ENCODE measurements at regions not wholly inside any gene's neighbourhood (a gene's known extent, or its start where the extent isn't known, plus 50 kb on each side); places are given as distances from the start of the nearest gene placed in this dataset.

DNA sequence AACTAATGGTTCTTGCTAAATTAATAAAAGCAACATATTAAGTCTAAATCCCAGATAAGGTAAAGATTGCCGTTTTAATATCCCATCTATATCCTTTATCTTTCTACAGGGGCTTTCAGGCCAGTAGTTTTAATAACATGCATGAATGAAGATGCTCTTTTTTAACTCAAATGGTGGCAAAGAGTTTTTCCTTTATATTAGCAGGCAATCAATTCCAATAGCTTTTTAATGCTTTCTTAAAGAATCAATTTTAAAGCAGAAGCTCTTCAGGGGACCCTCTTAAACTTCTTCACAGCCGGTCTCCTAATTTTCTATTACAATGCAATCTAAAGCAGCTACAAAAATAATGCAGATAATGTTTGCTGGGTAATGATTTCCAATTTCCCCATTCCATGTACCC lies 107.8 kb upstream of the HS3ST5 start:
- no peaks in the 10 kb centered on the region for H3K27me3 ChIP-seq (ENCODE audit: control insufficient read depth in 2 of 2, insufficient read depth in 2 of 2, low read length in 2 of 2)
- FAIRE-seq, result no peak
- no peak overlapping the region for H3K27ac ChIP-seq (ENCODE audit: insufficient read depth, low read depth, low read length)
- BruUV-seq (replicated peaks), result no TSS peak
- ChIA-PET POLR2A (no interaction called here), CTCF (no interaction called here)
- dilution Hi-C loops (cut with MboI; ENCODE audit: extremely low pct_ligation_motif_present, low sequenced_read_pairs) (no loop called here), intact Hi-C loops (cut with micrococcal nuclease) (no loop called here)
- H3K4me3 ChIP-seq (replicated peaks in 1 of 3; ENCODE audit: insufficient read depth in 1 of 3, low read depth in 1 of 3, low read length in 3 of 3), result no peak overlapping the region
- no peaks in the 10 kb centered on the region for H4K20me1 ChIP-seq (replicated peaks; ENCODE audit: control insufficient read depth, extremely low read depth, insufficient read depth, low read length)
- no peak for DNase-seq (ENCODE audit: low read depth, low spot score)
- H3K4me1 ChIP-seq (ENCODE audit: control insufficient read depth, extremely low read depth, insufficient read depth, low read length), result no peaks in the 10 kb centered on the region
- no peaks in the 10 kb centered on the region for H3K36me3 ChIP-seq (ENCODE audit: control insufficient read depth in 2 of 2, extremely low read depth in 1 of 2, insufficient read depth in 2 of 2, low read length in 2 of 2)
- TF ChIP-seq GATA2 (IDR thresholded peaks at IDR 0.05; ENCODE audit: insufficient read depth, insufficient read length, low read depth, low read length) (no peak), POLR2AphosphoS5 (IDR thresholded peaks at IDR 0.05; ENCODE audit: insufficient read depth, low read depth, low read length) (no peak)
- H3K9me1 ChIP-seq (replicated peaks; ENCODE audit: control insufficient read depth, extremely low read depth, insufficient read depth, low read length), result no peaks in the 10 kb centered on the region
- H2AFZ ChIP-seq (ENCODE audit: low read depth, low read length), result no peak overlapping the region
- H3K9ac ChIP-seq (replicated peaks; ENCODE audit: extremely low read depth, insufficient read depth, low read length), result no peak overlapping the region
- H3K79me2 ChIP-seq (ENCODE audit: control insufficient read depth, insufficient read depth, low read length), result no peaks in the 10 kb centered on the region
- no peaks in the 10 kb centered on the region for H3K9me3 ChIP-seq (replicated peaks; ENCODE audit: control insufficient read depth, insufficient read depth, low read length)
- no peak overlapping the region for H3K4me2 ChIP-seq (ENCODE audit: insufficient read depth, low read length)

DNA sequence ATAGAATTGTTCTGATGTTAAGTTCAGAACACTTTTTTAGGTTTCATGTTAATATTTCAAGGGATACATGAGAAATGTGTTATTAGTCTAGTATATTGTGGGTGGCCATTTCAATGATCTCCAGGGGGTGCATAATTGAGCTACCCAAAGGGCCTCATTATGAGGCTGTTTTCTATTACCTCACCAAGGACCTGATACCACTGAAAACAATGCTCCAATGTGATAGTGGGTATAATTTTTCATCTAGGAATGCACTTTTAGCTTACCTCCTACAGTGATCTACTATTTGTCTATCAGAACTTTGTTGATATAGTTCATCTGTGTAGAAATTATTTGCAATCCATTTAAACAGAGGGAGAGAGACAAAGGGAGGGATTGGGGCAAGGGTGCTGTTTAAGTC lies 106.8 kb upstream of the HS3ST5 start:
- CTCF ChIA-PET, result no interaction called here
- Histone ChIP-seq H3K4me1 (ENCODE audit: control insufficient read depth, extremely low read depth, insufficient read depth, low read length) (no peaks in the 10 kb centered on the region), H3K27me3 (ENCODE audit: control insufficient read depth in 2 of 2, insufficient read depth in 2 of 2, low read length in 2 of 2) (no peaks in the 10 kb centered on the region), H3K36me3 (ENCODE audit: control insufficient read depth in 2 of 2, extremely low read depth in 1 of 2, insufficient read depth in 2 of 2, low read length in 2 of 2) (no peaks in the 10 kb centered on the region), H3K27ac (ENCODE audit: insufficient read depth, low read depth, low read length) (no peak overlapping the region), H3K4me3 (replicated peaks in 1 of 3; ENCODE audit: insufficient read depth in 1 of 3, low read depth in 1 of 3, low read length in 3 of 3) (no peak overlapping the region), H3K4me2 (ENCODE audit: insufficient read depth, low read length) (no peak overlapping the region), H4K20me1 (replicated peaks; ENCODE audit: control insufficient read depth, extremely low read depth, insufficient read depth, low read length) (no peaks in the 10 kb centered on the region), H3K79me2 (ENCODE audit: control insufficient read depth, insufficient read depth, low read length) (no peaks in the 10 kb centered on the region), H3K9ac (replicated peaks; ENCODE audit: extremely low read depth, insufficient read depth, low read length) (no peak overlapping the region), H3K9me3 (replicated peaks; ENCODE audit: control insufficient read depth, insufficient read depth, low read length) (no peaks in the 10 kb centered on the region), H3K9me1 (replicated peaks; ENCODE audit: control insufficient read depth, extremely low read depth, insufficient read depth, low read length) (no peaks in the 10 kb centered on the region), H2AFZ (ENCODE audit: low read depth, low read length) (no peak overlapping the region)
- no peak for TF ChIP-seq JUN (IDR thresholded peaks at IDR 0.05; ENCODE audit: borderline replicate concordance, insufficient read depth, insufficient read length, low read depth)
- TF ChIP-seq FOS (IDR thresholded peaks at IDR 0.05; ENCODE audit: borderline replicate concordance, insufficient read depth, low read length), result no peak
- no peak for TF ChIP-seq POLR2AphosphoS5 (IDR thresholded peaks at IDR 0.05; ENCODE audit: insufficient read depth, low read depth, low read length)
- no peak for TF ChIP-seq GATA2 (IDR thresholded peaks at IDR 0.05; ENCODE audit: insufficient read depth, insufficient read length, low read depth, low read length)
- TF ChIP-seq POLR2A (IDR thresholded peaks at IDR 0.05; ENCODE audit: low read depth, low read length), result no peak
- TF ChIP-seq MYC (IDR thresholded peaks at IDR 0.05; ENCODE audit: low read depth, low read length), result no peak
- POLR2A ChIA-PET, result no interaction called here
- no TSS peak for BruUV-seq (replicated peaks)
- DNase-seq (ENCODE audit: low read depth, low spot score) (no peak), FAIRE-seq (no peak)
- intact Hi-C loops (cut with micrococcal nuclease) (no loop called here), dilution Hi-C loops (cut with MboI; ENCODE audit: extremely low pct_ligation_motif_present, low sequenced_read_pairs) (no loop called here)
